Omental fat pad (tissue), 3 donors: ENCODE measurements at regions not wholly inside any gene's neighbourhood (a gene's known extent, or its start where the extent isn't known, plus 50 kb on each side); places are given as distances from the start of the nearest gene placed in this dataset.

ENCODE experiments used
- ATAC-seq: fragments of 150-250 bp; one replicate; pipeline ENCODE4 v1.9.1; 2016; ENCODE audit warnings: mild to moderate bottlenecking, moderate library complexity; ENCODE audit not compliant: low FRiP score
- DNase-seq: peaks from one replicate; pipeline ENCODE4 v3.0.0-alpha.2; 2019; ENCODE audit warnings: low spot score
- CTCF ChIP-seq, 3 donors: fragments of 450-650 bp; IDR thresholded peaks; one replicate each; pipeline ENCODE4 v1.5.1; 2016 to 2017; ENCODE audit warnings: antibody characterized with exemption in 3 of 3, mild to moderate bottlenecking in 3 of 3, moderate library complexity in 2 of 3

GRCh38 chr13:40318366-40318765, 348.1 kb downstream of the FOXO1 start:
- no peak for DNase-seq
- no peak for TF ChIP-seq CTCF (IDR thresholded peaks at IDR 0.05)

DNA sequence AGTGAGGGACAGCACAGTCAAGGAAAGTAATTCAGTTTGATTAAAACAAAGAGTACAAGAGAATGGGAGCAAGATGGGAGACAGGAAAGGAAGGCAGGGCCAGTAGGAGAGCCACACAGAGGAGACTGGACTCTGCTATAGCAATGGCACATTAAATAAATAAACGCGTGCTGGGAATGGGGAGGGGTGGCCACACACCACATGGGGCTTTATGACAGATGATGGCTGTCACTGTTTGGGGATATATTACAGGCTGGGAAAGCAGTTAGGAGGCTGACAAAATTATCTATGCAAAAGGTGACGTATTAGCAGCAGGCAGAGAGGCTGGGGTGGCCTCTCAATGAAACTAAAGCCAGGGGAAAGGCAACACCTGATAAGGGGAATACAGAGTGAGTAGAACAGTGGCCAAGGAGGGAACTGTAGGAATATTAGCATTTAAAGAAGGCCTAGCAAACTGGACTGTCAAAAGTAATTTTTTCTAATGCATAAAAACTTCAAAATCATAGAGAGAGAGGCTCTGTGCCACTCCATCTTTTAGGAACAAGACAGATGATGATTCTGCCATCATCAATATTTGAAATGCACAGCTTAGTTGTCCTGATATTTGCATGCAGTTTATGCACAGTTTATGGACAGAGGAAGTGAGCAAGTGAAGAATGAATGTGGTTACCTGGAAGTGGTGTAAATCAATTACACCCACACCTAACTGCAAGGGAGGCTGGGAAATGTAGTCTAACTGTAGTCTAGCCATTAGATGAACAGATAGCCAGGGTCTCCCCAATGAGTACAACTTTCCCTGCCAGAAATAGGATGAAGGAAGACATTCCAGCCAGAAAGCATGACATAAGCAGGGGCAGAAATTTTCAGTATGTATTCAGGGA, 346.5 kb downstream of the FOXO1 start:
- no peak for DNase-seq
- ATAC-seq, result no peak
- TF ChIP-seq CTCF (IDR thresholded peaks at IDR 0.05), result no peak

More at GRCh38 chr13:40318366-40318765, 348.1 kb downstream of the FOXO1 start:
- no peak for ATAC-seq

- ATAC-seq (no peak), DNase-seq (no peak)
- TF ChIP-seq CTCF (IDR thresholded peaks at IDR 0.05), result no peak
These were observed 338.4 kb downstream of the FOXO1 start for GRCh38 chr13:40328091-40328490.

GRCh38 chr13:40329781-40330485, 336.5 kb downstream of the FOXO1 start:
- DNase-seq (no peak), ATAC-seq (no peak)
- TF ChIP-seq CTCF (IDR thresholded peaks at IDR 0.05), result no peak

DNA sequence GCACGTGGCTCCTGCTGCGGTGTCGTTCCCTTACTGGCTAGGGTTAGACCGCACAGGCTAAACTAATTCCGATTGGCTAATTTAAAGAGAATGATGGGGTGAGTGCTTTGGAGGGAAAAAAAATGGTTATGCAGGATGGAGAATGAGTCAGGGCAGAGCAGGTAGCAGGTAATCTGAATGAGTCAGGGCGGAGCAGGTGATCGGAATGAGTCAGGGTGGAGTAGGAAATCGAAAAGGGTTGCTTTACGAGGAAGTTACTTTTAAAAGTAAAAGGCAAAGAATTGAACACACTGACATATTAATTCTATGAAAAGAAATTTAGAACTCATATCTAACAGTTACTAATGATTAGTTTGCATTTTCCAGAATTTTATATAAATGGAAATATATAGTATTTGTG, 335.5 kb downstream of the FOXO1 start:
- DNase-seq (no peak), ATAC-seq (no peak)
- TF ChIP-seq CTCF (IDR thresholded peaks at IDR 0.05), result no peak

GRCh38 chr13:40331802-40332201, 334.6 kb downstream of the FOXO1 start:
- TF ChIP-seq CTCF (IDR thresholded peaks at IDR 0.05), result no peak
- ATAC-seq, result no peak
- no peak for DNase-seq
